NCI-H1694 (cell line): ENCODE measurements at regions not wholly inside any gene's neighbourhood (a gene's known extent, or its start where the extent isn't known, plus 50 kb on each side); places are given as distances from the start of the nearest gene placed in this dataset.
A peak's percentile ranks its signal among the peaks of the same experiment; 100 is the strongest.

ENCODE experiments used
- DNase-seq: peaks from one replicate; lab custom pipeline; 2025; lab: John Stamatoyannopoulos, UW

GRCh38 chr7:25279705-25280104 is 51.4 kb upstream of the NPVF start:
- no peak for DNase-seq

GRCh38 chr7:25280181-25280580 is 51.9 kb upstream of the NPVF start:
- DNase-seq: no peak

DNA sequence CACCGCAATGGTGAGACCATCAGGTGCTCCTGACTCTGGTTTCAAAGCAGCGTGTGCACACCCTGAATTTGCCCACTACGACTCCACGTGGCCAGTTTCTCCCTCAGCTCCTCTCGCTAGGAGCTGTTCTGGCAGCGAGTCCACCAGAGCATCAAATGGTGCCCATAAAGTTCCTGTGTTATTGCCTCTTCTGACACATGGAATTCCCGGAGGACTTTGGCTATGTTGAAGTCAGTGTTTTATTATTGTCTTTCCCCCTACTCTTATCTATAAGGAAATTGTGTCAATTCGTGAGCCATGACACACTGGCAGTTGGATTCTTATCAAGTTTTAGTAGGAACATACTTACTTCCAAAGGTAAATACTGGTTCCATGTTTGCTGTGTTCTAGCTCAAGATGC is 53.9 kb upstream of the NPVF start:
- DNase-seq: no peak

DNA sequence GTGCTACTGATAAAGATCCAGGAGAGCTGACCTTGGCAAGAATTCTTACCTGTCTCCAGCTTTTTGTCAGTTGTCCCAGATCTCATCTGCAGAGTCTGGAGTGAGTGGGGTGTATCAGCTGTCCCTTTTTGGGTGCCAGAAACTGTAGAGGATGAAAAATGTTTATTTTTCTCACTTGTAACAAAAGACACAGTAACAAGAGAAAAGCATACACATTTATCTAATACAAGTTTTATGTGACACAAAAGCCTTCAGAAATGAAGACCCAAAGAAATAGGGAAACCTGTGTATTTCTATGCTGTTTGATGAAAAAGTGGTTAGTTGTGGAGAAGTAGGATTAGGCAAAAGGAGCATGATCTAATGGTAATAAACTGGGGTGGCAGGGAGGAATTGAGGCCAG is 58.5 kb upstream of the NPVF start:
- DNase-seq: no peak

DNA sequence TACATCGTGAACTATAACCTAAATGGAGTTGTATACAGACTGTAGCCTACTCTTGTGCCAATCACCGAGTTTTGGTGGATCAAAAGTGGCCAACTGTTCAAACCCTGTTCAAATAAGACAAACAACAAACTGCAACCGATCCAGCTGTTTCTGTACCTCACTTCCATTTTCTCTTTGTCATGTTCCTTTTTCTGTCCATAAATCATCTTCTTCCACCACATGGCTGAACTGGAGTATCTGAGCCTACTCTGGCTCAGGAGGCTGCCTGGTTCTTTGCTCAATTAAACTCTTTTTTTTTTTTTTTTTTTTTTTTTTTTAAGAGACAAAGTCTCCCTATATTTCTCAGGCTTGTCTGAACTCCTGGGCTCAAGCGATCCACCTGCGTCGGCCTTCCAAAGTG is 59.0 kb upstream of the NPVF start:
- no peak for DNase-seq

DNA sequence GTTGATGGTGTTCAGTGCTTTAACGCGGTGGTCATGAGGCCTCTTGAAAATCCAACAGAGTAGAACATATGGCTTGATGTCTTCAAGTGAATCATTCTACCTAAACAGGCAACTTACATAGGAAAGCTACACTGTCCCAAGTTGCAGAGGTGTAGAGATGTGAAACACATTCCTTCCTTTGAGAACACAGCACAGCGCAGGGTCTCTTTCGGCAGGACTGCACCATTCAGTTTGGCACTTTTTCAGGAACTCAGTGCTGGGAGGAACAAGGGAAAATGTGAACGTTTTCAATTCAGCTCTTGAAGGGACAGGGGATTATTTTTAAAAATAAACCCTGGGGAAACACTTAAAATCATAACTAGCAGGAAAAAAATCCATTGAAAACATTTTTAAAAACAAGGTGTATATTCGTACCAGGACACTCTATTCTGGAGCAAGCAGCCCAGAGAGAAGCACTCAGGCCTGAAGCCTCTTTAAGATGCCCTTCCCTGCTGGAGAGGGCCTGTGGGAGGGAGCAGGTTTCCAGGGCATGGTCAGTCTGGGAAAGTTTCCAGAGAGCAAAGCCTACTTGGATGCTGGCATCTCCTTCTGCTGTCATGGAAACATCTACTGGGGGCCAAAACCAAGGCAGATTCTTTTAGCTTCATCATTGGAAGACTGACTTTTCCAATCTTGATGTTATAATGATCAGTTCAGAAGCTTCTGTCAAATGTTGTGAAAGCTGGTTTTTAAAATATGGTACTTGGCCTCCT is 60.4 kb upstream of the NPVF start:
- no peak for DNase-seq

- DNase-seq: no peak
Measured at GRCh38 chr7:25289518-25289917, 61.2 kb upstream of the NPVF start.

DNA sequence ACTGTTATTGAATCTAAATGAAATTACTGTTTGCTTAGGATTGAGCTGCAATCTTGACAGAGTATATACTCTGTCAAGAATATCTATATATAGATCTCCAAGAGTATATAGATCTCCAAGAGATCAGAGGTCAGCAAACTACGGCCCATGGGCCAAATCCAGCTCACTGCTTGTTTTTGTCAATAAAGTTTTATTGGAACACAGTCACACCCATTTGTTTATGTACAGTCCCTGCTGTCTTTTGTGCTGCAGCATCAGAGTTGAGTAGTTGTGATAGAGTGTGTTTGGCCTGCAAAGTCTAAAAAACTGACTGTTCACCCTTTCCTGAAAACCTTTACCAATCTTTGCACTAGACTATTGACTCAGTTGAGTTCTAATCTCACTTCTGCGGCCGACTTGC is 66.3 kb upstream of the NPVF start:
- DNase-seq: no peak

DNA sequence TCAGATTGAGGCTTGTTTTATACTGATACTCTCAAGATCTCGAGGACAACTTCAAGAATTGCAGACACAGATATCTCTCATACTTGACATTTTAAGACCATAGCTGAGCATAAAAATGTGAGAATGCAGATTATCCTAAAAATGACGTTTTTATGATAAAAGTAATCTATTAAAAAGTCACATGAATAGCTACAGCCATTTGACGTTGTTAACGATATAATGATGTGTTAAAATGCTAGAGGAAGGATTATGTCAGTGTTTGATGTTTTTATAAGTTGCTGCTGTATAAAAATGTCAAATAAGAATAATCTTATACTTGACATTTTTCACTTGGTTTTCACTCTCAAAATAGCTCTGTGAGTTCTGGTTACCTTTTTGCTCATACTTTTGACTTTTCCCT is 67.1 kb upstream of the NPVF start:
- DNase-seq: no peak

GRCh38 chr7:25296086-25296485 is 67.8 kb upstream of the NPVF start:
- no peak for DNase-seq

- DNase-seq: no peak
Measured at GRCh38 chr7:25297278-25297677, 69.0 kb upstream of the NPVF start.

DNA sequence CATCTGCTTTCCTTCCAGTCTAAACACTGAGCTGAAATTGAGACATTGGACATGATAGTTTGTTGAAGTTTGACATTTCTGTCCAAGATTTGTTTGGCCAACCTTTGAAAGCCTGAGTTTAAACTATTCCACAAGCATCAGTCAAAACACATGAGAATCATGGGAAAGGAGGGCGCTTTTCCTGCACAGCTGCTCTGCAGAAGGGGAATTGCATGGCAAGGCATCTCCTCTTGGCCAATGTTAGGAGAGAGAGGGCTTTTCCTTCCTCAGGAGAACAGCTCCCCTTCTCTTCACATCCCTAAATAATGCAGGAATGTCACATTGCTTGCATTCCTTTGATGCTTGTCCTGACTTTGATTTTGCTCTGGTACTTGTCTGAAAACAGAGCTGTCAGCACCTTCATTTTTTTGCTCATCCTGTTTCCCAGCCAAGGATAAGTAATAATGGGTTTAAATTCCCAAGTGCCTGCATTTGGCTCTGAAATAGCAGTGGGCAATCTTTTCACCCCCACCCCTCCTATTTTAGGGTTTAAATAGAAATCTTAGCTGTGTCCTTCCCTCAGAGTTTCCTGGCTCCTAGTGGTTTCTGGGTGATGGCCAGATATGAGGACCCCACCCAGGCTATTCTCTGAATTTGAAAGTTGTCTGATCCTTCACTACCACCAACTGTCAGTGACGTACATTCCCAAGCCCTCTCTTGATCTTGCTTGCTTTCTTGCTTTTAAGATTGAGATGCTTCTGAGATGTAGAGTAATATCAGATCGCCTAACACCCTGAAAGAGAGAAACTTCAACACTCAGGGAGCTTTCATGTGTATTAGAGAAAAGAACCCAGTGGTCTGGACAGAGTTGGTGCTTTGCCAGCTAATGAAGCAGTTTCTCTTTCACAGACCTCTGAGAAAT is 75.2 kb upstream of the NPVF start:
- DNase-seq: no peak

DNA sequence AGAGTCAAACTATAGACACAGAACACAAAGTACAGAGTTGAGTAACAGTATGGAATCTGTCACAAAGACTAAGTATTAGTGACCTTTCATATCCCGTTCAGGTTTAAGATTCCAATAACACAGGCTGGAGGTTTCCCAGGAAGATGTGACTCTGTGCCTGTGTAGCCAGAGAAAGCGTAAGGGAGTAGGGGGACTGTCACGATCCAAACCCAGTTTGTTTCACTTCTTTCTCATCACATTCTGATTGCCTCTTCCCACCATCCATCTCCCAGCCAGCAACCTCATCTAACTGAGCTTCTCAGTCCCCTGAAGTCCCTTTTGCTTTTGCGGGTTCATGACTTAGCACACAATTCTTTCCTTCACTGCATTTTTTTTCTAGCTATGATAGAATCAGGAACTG is 76.4 kb upstream of the NPVF start:
- DNase-seq: no peak

GRCh38 chr7:25305831-25306230 is 77.5 kb upstream of the NPVF start:
- no peak for DNase-seq

- DNase-seq: no peak
Measured at GRCh38 chr7:25307624-25308023, 79.3 kb upstream of the NPVF start.

- DNase-seq: no peak
Measured at GRCh38 chr7:25308246-25308645, 80.0 kb upstream of the NPVF start.

DNA sequence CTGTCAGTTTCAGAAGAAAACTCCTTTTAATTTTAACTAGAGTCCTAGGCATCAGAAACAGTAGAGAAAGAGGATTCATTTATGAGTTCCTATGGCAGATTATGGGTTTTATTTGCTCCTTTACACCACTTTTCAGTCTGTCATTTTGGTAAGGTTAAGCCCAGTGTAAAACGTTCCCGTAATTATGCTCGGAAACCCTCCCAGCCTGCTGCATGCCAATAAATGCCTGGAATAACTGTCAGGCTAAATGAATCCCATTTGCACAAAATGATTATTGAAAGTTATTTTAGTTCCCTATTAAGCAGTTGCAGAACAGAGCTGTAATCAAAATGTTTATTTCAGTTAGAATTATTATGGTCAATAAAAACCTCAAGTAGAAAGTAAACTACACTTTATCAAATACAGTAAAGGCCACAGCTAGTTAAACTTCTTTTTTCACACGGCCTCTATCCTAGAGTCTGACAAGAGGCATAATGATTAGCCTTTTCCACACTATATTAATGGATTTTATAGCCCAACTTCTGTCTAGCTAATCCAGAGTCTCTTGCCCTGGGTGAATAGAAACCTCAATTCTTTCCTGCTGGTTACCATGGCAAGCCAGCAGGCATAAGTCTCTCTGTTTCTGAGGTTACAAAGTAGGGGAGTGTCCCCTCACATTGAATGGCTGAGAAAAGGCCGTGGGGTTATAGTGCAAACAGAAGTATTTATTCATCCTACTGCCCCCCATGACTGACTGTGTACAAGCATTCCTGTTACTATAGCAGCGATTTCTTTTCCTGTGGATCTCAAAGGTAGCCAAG is 80.8 kb upstream of the NPVF start:
- no peak for DNase-seq

GRCh38 chr7:25310896-25311295 is 82.6 kb upstream of the NPVF start:
- peak; percentile 51 for DNase-seq

GRCh38 chr7:25311346-25311745 is 83.1 kb upstream of the NPVF start:
- DNase-seq: no peak

DNA sequence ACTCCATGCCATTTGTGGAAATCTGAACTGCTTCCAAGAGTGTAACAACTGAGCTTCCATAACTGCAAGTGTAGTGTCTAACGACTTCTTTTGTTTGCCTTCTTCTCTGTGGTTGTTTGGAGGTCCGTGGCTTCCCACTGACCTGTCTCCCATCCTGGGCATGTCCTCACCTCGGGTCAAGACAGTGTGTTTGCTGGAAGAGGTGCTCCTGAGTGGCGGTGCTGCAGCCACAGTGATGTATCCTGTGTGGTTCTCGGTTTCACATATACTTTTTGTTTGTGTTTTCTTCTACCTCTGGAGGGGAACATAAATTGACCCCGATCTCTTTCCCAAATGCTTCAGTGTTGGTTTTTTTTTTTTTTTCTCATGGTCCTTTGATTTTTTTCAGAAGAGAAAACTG is 84.7 kb upstream of the NPVF start:
- no peak for DNase-seq

DNA sequence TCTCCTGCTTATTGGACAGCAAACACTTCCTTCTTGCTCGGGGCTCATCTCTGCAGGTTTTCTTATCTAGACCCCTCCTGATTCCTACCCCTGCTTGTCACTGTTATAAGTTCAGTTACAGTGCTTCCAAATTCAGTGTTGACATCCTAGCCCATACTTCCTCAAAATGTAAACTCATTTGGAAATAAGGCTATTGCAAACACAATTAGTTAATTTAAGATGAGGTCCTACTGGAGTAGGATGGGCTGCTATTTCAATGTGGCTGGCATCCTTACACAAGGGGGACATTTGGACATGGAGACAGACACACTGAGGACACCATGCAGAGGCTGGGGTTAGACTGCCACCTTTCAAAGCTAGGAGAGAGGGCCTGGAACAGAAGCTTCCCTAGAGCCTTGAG is 85.2 kb upstream of the NPVF start:
- DNase-seq: no peak

GRCh38 chr7:25314094-25314730 is 85.9 kb upstream of the NPVF start:
- DNase-seq: no peak
